GM19372 (cell line): ENCODE measurements at regions not wholly inside any gene's neighbourhood (a gene's known extent, or its start where the extent isn't known, plus 50 kb on each side); places are given as distances from the start of the nearest gene placed in this dataset.

Experiments used
- ATAC-seq: cut with Tn5 transposase; IDR thresholded peaks from one replicate; pipeline ENCODE4 v1.9.1; 2021; ENCODE audit warnings: mild to moderate bottlenecking, low read depth, moderate library complexity; ENCODE audit not compliant: unreplicated experiment

- ATAC-seq: no peak
Measured at GRCh38 chr6:22621701-22622100, 52.3 kb downstream of the HDGFL1 start.

DNA sequence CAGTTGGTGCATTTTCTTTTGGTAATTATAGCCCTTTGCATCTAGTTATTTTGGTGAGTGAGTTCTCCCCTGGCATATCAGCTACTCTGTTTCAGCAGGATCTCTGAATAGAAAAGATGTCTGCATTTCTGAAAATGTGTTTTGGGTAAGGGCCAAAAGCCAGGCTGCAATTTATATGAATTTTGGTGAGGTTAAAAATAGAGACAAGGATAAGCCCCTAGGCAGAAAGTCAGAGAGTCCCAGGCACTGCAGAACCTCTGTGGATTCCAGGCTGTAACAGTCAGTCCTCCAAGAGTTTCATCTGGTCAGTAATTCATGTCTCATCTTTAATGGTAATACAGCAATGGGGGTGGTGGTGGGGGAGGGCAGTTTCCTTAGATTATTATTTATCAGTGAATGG lies 53.0 kb downstream of the HDGFL1 start:
- no peak for ATAC-seq

- no peak for ATAC-seq
Measured at GRCh38 chr6:22622813-22623212, 53.4 kb downstream of the HDGFL1 start.

GRCh38 chr6:22627644-22628043 lies 58.3 kb downstream of the HDGFL1 start:
- no peak for ATAC-seq

DNA sequence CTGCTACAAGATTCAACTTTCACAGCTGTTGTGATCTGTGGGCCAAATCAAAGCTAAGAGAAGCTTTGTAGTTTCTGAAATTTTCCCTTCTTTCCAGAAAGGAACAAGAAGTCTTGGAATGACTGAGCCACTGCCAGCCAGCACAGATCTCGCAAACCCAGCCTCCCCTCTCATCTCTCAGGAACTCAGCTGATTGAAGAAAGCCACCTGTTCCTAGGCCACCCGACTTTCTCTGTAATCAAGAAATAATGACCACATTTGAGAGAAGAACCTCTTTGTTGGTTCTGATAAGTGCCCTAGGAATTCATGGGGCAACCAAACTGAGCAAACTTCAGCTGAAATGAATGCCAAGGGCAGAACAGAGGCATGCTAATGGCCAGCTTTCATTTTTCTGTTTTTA lies 61.7 kb downstream of the HDGFL1 start:
- no peak for ATAC-seq

- ATAC-seq: no peak
Measured at GRCh38 chr6:22632581-22633145, 63.3 kb downstream of the HDGFL1 start.

DNA sequence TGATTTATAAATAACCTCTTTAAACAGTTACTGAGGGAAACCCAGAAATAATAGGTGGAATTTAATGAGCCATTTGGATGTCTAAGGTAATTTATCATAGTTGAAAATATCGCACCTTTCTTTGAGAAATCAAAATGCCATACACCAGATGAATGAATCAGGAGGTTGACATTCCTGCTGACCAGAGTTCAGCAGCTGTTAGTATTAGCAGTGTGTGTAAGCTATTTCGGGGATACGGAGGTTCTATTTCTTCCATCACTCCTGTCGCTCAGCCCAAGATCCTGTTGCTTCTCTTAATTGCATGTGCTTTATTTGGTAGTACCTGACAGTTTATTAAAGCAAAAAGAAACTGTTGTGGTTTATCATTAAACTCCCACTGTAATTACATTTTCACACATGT lies 67.1 kb downstream of the HDGFL1 start:
- no peak for ATAC-seq

DNA sequence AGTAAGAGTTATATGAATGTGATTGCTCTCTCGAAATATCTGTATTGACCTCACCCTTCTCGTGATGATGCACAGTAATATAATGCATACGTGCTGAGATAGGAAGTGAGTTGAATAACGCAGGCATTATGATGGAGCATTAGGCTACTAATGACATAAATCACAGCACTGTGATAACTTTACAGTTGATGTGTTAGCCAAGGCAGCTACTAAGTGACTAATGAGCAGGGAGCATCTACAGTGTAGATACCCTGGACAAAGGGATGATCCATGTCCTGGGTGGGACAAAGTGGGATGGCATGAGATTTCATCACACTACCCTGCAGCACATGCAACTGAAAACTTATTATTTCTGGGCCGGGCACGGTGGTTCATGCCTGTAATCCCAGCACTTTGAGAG lies 68.4 kb downstream of the HDGFL1 start:
- no peak for ATAC-seq

GRCh38 chr6:22638320-22638719 lies 69.0 kb downstream of the HDGFL1 start:
- ATAC-seq: no peak

GRCh38 chr6:22642254-22642653 lies 72.9 kb downstream of the HDGFL1 start:
- no peak for ATAC-seq

GRCh38 chr6:22643780-22644179 lies 74.4 kb downstream of the HDGFL1 start:
- no peak for ATAC-seq

DNA sequence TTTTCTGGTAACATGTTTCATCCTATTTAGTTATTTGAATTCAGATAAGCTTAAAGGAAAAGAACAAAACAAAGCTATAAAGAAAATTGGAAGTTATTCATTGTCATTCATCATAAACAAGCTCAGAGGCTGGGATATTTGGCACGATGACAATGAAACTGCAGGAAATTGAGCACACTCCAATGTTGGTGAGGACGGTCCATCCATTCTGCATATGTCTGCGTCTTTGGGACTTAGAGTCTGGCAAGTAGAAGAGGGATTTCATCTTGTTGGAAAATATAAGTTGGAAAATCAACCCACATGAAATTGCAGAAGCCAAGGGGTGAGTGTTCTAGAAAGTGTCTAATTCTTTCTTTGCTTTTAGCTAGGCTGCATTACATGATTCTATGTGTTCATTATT lies 78.4 kb downstream of the HDGFL1 start:
- ATAC-seq: no peak

- no peak for ATAC-seq
Measured at GRCh38 chr6:22651731-22652130, 82.4 kb downstream of the HDGFL1 start.

GRCh38 chr6:22653980-22654610 lies 84.7 kb downstream of the HDGFL1 start:
- ATAC-seq: no peak

DNA sequence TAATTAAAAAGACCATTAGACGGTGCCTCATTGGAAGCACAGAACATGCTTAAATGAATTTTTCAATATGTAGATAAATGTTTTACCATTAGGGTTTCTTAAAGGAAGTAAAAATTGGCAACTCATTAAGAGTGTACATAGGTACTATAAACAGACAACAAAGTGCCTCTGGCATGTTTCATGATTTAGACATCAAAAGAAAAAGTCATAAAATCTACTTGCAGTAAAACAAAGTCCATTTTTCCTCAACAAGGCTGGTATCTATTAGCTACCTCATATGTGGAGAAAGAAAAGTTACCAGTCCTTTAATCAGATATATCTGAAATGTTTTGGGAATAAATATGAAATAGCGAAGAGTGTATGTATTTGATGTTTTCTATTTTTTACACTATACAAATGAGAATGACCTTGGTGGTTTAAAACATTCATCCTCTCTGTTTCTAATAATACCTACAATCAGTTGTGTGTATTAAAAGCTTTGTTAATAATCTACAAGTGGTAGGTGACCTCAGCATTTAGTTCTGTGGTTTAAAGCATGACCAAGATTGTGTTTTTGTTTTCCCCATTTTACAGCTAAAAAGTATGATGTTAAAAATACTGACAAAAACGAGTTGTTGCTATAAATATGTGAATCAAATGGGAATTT lies 87.5 kb downstream of the HDGFL1 start:
- peak; percentile 75 for ATAC-seq

- ATAC-seq: peak; percentile 31
Measured at GRCh38 chr6:22657352-22657980, 88.1 kb downstream of the HDGFL1 start.

DNA sequence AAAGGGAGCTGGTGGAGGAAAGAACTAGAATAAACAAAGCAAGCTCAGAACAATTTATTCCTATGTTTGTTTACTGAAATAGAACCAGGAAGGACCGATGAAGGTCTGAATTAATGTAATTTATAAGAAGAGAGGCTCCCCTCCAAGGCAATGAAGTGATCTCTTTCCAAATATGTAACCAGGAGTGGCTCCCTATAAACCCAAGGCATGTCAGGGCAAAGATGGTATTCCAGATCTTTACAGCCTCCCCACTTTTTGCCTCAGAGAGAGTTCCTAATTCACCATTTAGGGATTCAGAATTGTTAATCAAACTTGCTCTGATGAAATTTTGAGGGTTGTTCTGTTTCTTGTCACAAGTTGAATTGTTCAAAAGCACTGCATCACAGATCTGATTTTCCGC lies 88.8 kb downstream of the HDGFL1 start:
- no peak for ATAC-seq

GRCh38 chr6:22658934-22659333 lies 89.6 kb downstream of the HDGFL1 start:
- ATAC-seq: no peak

GRCh38 chr6:22664968-22665367 lies 95.6 kb downstream of the HDGFL1 start:
- ATAC-seq: no peak

DNA sequence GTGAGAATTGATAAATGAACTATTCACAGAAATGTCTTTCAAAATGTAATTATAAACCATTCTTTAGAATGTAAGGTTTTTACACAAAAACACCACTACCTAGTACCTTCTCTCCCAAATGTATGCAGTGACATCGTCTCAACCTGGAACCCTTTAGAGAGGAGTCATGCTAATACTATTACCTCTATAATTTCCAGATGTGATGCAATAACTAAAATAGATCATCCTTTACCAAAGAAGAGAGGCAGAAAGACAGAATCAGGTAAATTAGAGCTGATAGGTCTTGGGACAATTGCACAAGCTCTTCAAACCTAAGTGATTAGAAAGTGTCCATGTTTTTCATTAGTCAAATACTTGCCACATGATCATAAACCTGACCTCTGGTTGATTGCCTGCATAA lies 96.7 kb downstream of the HDGFL1 start:
- no peak for ATAC-seq

GRCh38 chr6:22666586-22666985 lies 97.2 kb downstream of the HDGFL1 start:
- ATAC-seq: no peak

DNA sequence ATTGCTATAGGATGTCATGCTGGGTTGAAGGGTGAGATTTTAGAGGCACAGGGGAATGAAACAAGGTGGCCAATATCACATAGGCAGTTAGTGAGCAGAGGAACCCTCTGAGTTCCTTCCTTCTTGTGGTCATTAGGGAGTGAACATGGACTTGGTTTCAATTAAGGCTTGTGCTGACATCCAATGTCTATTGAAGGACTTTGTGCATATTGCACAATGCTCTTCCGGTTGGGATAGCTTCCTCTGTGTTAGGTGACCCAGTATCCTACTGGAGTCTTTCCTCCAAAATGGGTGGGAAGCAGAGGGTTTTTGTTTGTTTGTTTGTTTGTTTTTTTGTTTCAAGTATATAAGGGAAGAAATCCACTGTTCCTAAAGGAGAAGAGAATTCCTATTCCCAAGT lies 98.5 kb downstream of the HDGFL1 start:
- ATAC-seq: no peak
